HEK293 (cell line): ENCODE measurements at regions not wholly inside any gene's neighbourhood (a gene's known extent, or its start where the extent isn't known, plus 50 kb on each side); places are given as distances from the start of the nearest gene placed in this dataset.

Experiments
- AEBP2 ChIP-seq: fragments of 450-650 bp; formaldehyde crosslinking; IDR thresholded peaks from 2 replicates; pipeline ENCODE4 v1.5.1; 2016; ENCODE audit warnings: missing biosample characterization, missing genetic modification characterization, borderline replicate concordance
- ATF2 ChIP-seq: fragments of 450-650 bp; formaldehyde crosslinking; IDR thresholded peaks from 2 replicates; pipeline ENCODE4 v1.5.1; 2016; ENCODE audit warnings: missing biosample characterization, missing genetic modification characterization, low read depth
- KLF17 ChIP-seq: fragments of 450-650 bp; formaldehyde crosslinking; IDR thresholded peaks from 2 replicates; pipeline ENCODE4 v1.5.1; 2016; ENCODE audit warnings: missing biosample characterization, missing genetic modification characterization
- RBAK ChIP-seq: fragments of 450-650 bp; formaldehyde crosslinking; IDR thresholded peaks from 2 replicates; pipeline ENCODE4 v1.5.1; 2016; ENCODE audit warnings: missing biosample characterization, missing genetic modification characterization
- REST ChIP-seq: fragments of 450-650 bp; formaldehyde crosslinking; IDR thresholded peaks from 2 replicates; pipeline ENCODE4 v1.5.1; 2016; ENCODE audit warnings: missing biosample characterization, missing genetic modification characterization
- SETDB1 ChIP-seq: IDR thresholded peaks from one replicate; pipeline ENCODE4 v1.6.1; 2017; ENCODE audit warnings: mild to moderate bottlenecking, low read length, moderate library complexity, mixed read lengths; ENCODE audit not compliant: insufficient read length
- YY2 ChIP-seq: fragments of 450-650 bp; formaldehyde crosslinking; IDR thresholded peaks from 2 replicates; pipeline ENCODE4 v1.5.1; 2016; ENCODE audit warnings: missing biosample characterization, missing genetic modification characterization
- ZBTB1 ChIP-seq: fragments of 450-650 bp; formaldehyde crosslinking; IDR thresholded peaks from 2 replicates; pipeline ENCODE4 v1.5.1; 2016; ENCODE audit warnings: missing biosample characterization, missing genetic modification characterization
- ZBTB21 ChIP-seq: fragments of 450-650 bp; formaldehyde crosslinking; IDR thresholded peaks from 2 replicates; pipeline ENCODE4 v1.5.1; 2017; ENCODE audit warnings: missing biosample characterization, missing genetic modification characterization
- ZBTB48 ChIP-seq: fragments of 450-650 bp; formaldehyde crosslinking; IDR thresholded peaks from 2 replicates; pipeline ENCODE4 v1.5.1; 2016; ENCODE audit warnings: missing biosample characterization, missing genetic modification characterization
- ZBTB49 ChIP-seq: fragments of 450-650 bp; formaldehyde crosslinking; IDR thresholded peaks from 2 replicates; pipeline ENCODE4 v1.5.1; 2016; ENCODE audit warnings: missing biosample characterization, missing genetic modification characterization, low read depth
- ZFP37 ChIP-seq: fragments of 450-650 bp; formaldehyde crosslinking; IDR thresholded peaks from 2 replicates; pipeline ENCODE4 v1.5.1; 2016; ENCODE audit warnings: missing biosample characterization, missing genetic modification characterization
- ZNF112 ChIP-seq: fragments of 450-650 bp; formaldehyde crosslinking; IDR thresholded peaks from 2 replicates; pipeline ENCODE4 v1.5.0; 2017; ENCODE audit warnings: missing biosample characterization, missing genetic modification characterization
- ZNF202 ChIP-seq: fragments of 450-650 bp; formaldehyde crosslinking; IDR thresholded peaks from 2 replicates; pipeline ENCODE4 v1.5.1; 2016; ENCODE audit warnings: missing biosample characterization, missing genetic modification characterization, borderline replicate concordance
- ZNF239 ChIP-seq: fragments of 450-650 bp; formaldehyde crosslinking; IDR thresholded peaks from 2 replicates; pipeline ENCODE4 v1.5.1; 2016; ENCODE audit warnings: missing biosample characterization, missing genetic modification characterization
- ZNF302 ChIP-seq: fragments of 450-650 bp; formaldehyde crosslinking; IDR thresholded peaks from 2 replicates; pipeline ENCODE4 v1.5.1; 2016; ENCODE audit warnings: missing biosample characterization, missing genetic modification characterization, low read depth
- ZNF311 ChIP-seq: fragments of 450-650 bp; formaldehyde crosslinking; IDR thresholded peaks from 2 replicates; pipeline ENCODE4 v1.5.1; 2017; ENCODE audit warnings: missing biosample characterization, missing genetic modification characterization, borderline replicate concordance
- ZNF416 ChIP-seq: fragments of 450-650 bp; formaldehyde crosslinking; IDR thresholded peaks from 2 replicates; pipeline ENCODE4 v1.5.1; 2016; ENCODE audit warnings: missing biosample characterization, missing genetic modification characterization
- ZNF449 ChIP-seq: fragments of 450-650 bp; formaldehyde crosslinking; IDR thresholded peaks from 2 replicates; pipeline ENCODE4 v1.5.1; 2017; ENCODE audit warnings: missing biosample characterization, mild to moderate bottlenecking, missing genetic modification characterization, moderate library complexity
- ZNF521 ChIP-seq: fragments of 450-650 bp; formaldehyde crosslinking; IDR thresholded peaks from 2 replicates; pipeline ENCODE4 v1.5.1; 2017; ENCODE audit warnings: missing biosample characterization, mild to moderate bottlenecking, missing genetic modification characterization
- ZNF529 ChIP-seq: fragments of 450-650 bp; formaldehyde crosslinking; IDR thresholded peaks from 2 replicates; pipeline ENCODE4 v1.5.1; 2017; ENCODE audit warnings: missing genetic modification characterization, missing biosample characterization; ENCODE audit not compliant: insufficient replicate concordance
- ZNF560 ChIP-seq: fragments of 450-650 bp; formaldehyde crosslinking; IDR thresholded peaks from 2 replicates; pipeline ENCODE4 v1.5.1; 2017; ENCODE audit warnings: missing biosample characterization, missing genetic modification characterization, borderline replicate concordance
- ZNF600 ChIP-seq: fragments of 450-650 bp; formaldehyde crosslinking; IDR thresholded peaks from 2 replicates; pipeline ENCODE4 v1.5.1; 2016; ENCODE audit warnings: missing biosample characterization, missing genetic modification characterization
- ZNF610 ChIP-seq: fragments of 450-650 bp; formaldehyde crosslinking; IDR thresholded peaks from 2 replicates; pipeline ENCODE4 v1.5.1; 2016; ENCODE audit warnings: missing biosample characterization, missing genetic modification characterization, borderline replicate concordance
- ZNF621 ChIP-seq: fragments of 450-650 bp; formaldehyde crosslinking; IDR thresholded peaks from 2 replicates; pipeline ENCODE4 v1.5.1; 2017; ENCODE audit warnings: missing biosample characterization, missing genetic modification characterization
- ZNF624 ChIP-seq: fragments of 450-650 bp; formaldehyde crosslinking; IDR thresholded peaks from 2 replicates; pipeline ENCODE4 v1.5.1; 2017; ENCODE audit warnings: missing biosample characterization, missing genetic modification characterization
- ZNF843 ChIP-seq: fragments of 450-650 bp; formaldehyde crosslinking; IDR thresholded peaks from 2 replicates; pipeline ENCODE4 v1.5.1; 2016; ENCODE audit warnings: missing biosample characterization, missing genetic modification characterization

- no peak for TF ChIP-seq ZBTB49 (tag by site-specific recombination)
- no peak for TF ChIP-seq ZNF416
- peak; percentile 70 for TF ChIP-seq ATF2 (tag by site-specific recombination)
- TF ChIP-seq ZNF529 (tag by site-specific recombination) = no peak
- no peak for TF ChIP-seq ZNF302 (tag by site-specific recombination)
- TF ChIP-seq ZBTB1 = peak; percentile 18; the same call in 1 of the 2 replicates
- no peak for TF ChIP-seq YY2 (tag by site-specific recombination)
- TF ChIP-seq ZNF843 (tag by site-specific recombination) = peak; percentile 89
- peak; percentile 83 for TF ChIP-seq ZNF600 (tag by site-specific recombination)
- TF ChIP-seq ZNF560 (tag by site-specific recombination) = no peak
- no peak for TF ChIP-seq AEBP2 (tag by site-specific recombination)
- TF ChIP-seq ZNF610 (tag by site-specific recombination) = peak; percentile 45; the same call in 1 of the 2 replicates
- no peak for TF ChIP-seq SETDB1
- TF ChIP-seq KLF17 (tag by site-specific recombination) = peak; percentile 86
- TF ChIP-seq REST (tag by site-specific recombination) = no peak
- TF ChIP-seq ZNF449 (tag by site-specific recombination) = no peak
- TF ChIP-seq ZFP37 = no peak
- TF ChIP-seq ZNF521 (tag by site-specific recombination) = no peak
- no peak for TF ChIP-seq ZNF621 (tag by site-specific recombination)
- TF ChIP-seq ZNF311 = no peak
- TF ChIP-seq ZNF239 (tag by site-specific recombination) = no peak
- TF ChIP-seq ZNF624 = no peak
- no peak for TF ChIP-seq RBAK (tag by site-specific recombination)
- TF ChIP-seq ZBTB21 (tag by site-specific recombination) = peak; percentile 99
- no peak for TF ChIP-seq ZNF112
- no peak; the same call in none of the 2 replicates for TF ChIP-seq ZBTB48 (tag by site-specific recombination)
- no peak for TF ChIP-seq ZNF202 (tag by site-specific recombination)
Measured at GRCh38 chr12:105562199-105562971, 231.9 kb downstream of the C12orf75 start (continued).
